Activated naive CD4-positive, alpha-beta T cell treated with Interleukin-2 at 50 U/mL for 16 hours (primary cell): ENCODE measurements at regions not wholly inside any gene's neighbourhood (a gene's known extent, or its start where the extent isn't known, plus 50 kb on each side); places are given as distances from the start of the nearest gene placed in this dataset.
"Not testable (repeated sequence)": the region's sequence is repeated elsewhere in the genome, so short reads cannot be mapped to it uniquely, and the experiment has no call there.

ENCODE experiments used
- DNase-seq: peaks from one replicate; pipeline ENCODE4 v3.0.0-alpha.2; 2020

DNA sequence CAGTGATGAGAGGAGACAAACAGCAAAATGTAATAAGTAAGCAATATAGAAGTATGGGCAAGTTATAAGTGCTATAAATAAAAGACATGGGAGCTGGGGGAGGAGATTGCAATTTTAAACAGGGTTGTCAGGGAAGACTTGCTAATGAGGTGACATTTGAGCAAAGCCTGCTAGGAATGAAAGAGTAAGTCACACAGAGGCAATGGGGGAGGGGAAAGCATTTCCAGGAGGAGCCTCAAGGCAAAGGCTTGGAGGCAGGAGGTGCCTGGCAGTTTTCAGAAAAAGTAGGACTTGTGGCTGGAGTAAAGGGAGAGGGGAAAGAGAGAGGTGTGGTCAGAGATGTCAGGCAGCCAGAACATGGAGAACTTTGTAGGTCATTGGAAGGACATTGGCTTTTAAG is 124.4 kb upstream of the NMUR2 start:
- DNase-seq = no peak

GRCh38 chr5:152532714-152533113 is 127.6 kb upstream of the NMUR2 start:
- DNase-seq = no peak

DNA sequence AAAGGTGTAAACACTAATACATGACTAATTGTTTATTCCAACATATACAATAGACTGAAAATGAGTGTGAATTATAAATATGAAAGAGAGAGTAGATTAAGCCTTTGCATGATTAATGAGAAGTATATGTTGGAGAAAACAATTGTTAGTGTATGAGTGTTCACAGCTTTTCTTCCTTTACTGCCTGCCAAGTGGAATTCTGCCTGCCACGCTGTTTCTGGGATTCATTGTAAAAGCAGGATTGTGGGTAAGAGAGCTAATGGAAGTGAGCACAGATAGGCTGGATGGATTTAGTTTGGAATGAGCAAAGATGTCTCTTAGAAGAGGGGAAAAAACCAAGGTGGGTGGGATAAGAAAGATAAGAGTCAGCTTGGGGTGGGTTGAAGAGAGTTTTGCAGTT is 129.6 kb upstream of the NMUR2 start:
- no peak for DNase-seq

- DNase-seq = no peak
Observed at GRCh38 chr5:152542741-152543140, 137.7 kb upstream of the NMUR2 start.

DNA sequence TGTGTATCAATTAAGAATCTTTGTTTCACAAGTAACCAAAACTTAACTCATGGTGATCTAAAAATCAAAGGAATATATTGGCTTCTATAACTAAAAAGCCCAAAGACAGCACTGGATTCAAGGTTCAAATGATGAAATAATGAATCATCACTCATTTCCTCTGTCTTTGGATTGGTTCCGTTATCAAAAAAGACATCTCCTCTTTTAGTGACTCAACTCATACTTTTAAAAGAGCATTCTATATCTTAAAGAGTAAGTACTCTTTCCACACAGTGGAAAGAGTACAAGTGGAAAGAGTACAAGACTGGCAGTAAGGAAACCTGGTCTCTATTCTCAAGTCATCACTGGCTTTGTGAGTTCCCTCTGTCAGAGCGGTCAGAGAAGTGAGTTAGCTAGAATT is 141.4 kb upstream of the NMUR2 start:
- DNase-seq = no peak

- DNase-seq = no peak
Observed at GRCh38 chr5:152547202-152547601, 142.1 kb upstream of the NMUR2 start.

DNA sequence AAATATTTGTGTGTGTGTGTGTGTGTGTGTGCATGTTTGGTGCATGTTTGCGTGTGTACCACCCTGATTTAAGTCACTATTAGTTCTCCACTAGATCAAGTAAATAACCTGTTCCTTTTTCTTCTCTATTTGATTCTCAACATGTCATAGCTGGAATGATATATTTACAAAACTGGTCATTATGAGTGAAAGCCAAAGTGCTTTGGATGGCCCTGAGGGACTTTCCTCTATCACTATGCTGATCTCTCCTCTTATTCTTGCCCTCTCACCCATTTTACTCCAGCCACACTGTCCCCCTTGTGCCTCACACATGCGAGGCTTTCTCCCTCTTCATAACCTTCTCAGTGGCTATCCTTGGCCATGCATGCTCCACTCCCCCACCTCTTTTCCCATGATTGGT is 144.6 kb upstream of the NMUR2 start:
- no peak for DNase-seq

GRCh38 chr5:152551061-152551460 is 146.0 kb upstream of the NMUR2 start:
- no peak for DNase-seq

DNA sequence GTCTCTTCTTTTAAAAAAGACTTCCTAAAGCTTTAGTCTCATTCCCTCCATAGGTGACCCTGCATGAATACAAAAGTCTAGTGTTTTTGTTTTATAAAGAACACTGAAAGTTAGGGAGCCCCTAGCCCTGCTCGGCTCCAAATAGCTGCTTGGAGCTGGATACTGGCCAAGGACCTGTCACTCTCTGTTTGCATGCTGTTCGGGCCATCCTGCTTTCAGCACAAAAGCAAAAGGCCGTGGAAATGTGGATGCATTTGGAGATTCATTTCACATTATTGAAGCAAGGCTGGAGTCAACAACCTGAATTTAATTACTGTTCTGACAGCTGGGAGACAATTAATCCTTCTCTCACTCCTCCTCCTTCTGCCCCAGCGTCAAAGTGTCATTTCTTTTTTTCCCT is 151.7 kb upstream of the NMUR2 start:
- DNase-seq = no peak

DNA sequence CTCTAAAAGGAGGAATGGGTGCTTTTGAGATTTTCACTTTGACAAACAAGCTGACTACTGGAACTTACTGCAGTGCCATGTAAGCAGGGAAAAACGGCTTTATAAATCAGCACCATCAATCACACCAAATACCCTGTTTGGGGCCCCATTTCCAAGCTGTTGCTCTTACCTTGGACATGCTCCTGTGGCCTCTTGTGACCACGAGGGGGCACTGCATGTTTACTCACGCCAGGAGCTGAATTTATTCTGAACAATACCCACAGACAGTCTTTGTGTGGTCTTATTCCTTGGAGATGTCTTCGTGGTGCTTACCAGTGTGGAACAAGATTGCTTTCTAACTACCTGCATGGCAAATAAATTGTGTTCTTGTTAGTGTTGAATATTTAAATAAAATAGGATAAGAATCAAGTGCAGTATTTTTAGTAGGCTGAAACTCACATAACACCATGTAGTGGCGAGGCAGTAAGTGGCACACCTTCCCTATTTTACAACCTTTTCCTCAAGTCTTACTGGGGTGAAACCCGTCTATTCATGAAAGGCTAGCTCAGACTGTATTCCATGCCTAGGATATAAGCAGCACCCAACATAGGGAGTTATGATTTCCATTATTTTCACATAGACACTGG is 155.5 kb upstream of the NMUR2 start:
- DNase-seq = peak; percentile 17

DNA sequence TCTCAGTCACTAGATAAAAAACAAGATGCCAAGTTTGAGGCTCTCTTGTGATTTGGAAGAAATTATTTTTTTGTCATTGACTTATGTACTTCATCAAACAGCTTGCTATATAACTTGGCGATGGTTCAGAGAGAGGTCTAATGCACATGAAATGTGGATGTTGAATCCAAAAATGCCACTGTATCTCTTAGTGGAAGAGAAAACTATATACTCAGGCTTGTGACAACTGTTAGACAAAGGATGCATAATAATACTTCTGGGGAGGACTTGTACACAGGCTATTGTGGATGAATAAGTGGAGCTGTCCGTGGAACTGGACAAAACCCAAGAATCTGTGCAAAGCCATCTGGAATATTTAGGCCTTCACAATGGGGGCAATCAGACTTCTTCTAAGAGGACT is 162.9 kb upstream of the NMUR2 start:
- DNase-seq = no peak

DNA sequence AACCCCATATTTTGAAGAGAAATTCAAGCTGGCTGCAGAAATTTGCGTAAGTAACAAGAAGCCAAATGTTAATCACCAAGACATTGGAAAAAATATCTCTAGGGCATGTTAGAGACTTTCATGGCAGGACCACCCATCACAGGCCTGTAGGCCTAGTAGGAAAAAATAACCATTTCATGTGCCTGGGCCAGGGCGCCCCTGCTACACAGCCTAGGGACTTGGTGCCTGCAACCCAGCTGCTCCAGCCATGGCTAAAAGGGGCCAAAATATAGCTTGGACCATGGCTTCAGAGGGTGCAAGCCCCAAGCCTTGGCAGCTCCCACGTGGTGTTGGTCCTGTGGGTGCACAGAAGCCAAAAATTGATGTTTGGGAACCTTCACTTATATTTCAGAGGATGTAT is 167.7 kb upstream of the NMUR2 start:
- DNase-seq = no peak

DNA sequence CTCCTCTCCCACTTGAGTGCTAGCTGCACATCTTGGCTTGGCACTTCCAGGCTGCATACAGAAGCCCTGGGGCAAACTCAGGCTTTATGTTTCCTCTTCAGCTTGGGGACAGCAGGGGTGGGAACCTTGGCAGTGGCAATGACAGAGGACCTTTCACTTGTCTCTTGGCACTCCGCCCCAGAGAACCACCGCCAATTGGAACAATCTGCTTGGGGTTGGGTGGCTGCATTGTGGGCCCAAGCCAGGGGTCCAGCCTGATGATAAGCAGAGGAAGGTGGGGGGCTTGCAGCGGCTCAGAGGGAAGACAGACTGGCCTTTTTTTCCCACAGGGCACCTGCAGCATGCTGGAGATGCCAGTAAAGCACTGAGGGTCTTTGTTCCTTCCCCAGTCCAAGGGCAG is 179.0 kb upstream of the NMUR2 start:
- DNase-seq = no peak

DNA sequence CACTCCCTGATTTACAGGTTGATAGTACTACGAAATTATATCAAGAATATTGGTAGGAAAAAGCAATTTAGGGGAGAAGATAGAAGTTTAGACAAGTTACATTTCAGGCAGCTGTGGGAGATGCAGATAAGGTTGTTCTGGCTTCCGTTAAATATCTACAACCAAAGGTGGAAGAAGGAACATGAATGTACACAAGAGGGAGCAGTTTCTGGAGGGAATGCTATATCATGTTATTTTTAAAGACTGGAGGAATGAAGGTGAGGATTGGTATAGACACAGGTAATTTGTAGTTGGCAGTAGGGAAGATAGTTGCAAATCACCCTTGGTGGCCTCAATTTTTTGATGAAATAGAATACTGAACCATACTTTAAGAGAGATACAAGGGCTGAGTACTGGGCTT is 187.3 kb upstream of the NMUR2 start:
- no peak for DNase-seq

DNA sequence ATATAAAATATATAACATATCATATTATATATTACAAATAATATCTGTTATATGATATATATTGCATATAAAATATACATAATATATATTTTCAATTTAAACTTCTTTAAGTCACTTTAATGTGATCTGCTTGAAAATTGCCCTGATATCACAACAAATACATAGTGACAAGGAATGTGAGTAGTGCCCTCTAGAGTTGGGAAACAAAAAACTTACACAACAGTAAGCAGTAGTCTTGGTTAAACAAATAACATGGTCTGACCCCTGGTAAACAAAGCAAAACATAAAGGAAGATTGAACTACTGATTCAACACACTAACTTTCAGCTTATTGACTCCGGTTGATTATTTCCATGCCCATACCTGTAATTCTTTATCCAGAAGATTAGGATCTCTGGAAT is 188.3 kb upstream of the NMUR2 start:
- no peak for DNase-seq

DNA sequence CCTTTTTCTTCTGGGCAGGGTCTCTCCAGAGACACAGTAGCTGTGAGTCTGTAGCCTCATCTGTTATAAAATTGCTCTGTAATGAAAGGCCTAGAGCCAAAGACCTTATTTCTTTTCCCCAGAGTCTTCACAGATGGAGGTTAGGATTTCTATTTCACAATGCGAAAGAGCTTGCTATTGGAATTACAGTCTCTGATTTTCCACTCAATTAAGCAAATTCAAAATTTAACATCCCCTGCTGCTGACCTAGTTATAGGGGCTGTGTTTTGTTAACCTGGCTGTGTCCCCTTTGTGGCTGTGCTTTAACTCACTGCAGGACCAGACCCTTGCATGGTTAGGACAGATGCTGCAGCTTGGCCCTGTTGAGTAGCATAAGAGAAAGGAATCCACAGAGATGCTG is 190.3 kb upstream of the NMUR2 start:
- no peak for DNase-seq

DNA sequence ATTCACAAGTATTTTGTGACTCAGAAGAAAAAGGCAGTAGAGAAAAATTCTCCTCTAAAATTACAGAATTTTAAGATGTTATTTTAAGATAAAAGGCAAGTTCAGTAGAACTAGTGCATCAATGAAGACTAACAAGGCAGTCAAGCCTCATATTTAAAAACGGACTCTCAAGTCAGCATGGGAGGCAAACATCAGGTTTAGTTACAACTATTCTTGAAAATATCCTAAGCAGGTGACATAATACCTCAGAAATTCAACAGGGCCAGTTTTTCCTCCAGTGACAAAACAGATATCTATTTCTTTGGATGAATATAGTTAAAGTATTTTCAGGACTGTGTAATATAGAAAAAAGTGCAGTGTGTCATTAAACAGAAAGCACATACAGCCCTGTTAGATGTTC is 194.0 kb upstream of the NMUR2 start:
- DNase-seq = no peak

DNA sequence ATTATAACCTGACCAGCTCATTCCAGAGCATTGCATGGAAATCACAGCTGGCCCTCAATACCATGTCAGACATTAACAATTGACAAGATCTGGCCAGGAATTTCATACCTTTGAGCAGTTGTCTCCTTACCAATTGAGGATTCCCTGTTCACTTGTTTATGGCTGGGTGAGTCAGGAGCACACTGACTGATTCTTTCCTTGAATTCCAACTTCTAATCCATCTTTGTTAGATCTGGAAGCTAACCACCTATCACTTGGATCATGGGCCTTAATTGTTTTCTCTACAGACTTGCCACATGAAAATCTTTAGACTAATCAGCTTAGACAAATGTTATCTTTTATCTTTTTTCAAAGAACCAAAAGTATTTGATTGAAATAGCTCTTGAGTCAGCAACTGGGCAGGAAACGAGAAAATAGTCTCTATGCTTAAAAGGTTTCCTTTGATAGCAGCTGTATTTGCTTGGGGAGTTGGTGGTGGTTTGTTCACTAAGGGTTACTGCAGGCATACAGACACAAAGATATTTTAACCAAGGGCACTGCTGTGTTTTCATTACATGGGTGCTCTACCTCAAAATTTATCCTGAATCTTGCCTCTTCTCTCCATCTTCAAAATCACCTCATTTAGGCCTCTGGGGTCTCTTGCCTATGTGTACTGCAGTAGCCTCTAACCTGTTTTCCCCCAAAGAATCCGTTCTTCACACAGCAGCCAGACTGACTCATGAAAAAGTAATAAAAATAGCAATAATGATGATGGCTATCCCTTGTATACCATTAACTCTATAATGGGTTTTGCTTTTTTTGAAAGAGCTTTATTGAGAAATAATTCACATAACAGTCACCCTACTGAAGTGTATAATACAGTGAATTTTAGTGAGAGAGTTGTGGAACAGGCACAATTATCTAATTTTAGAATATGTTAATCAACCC is 197.0 kb upstream of the NMUR2 start:
- no peak for DNase-seq

DNA sequence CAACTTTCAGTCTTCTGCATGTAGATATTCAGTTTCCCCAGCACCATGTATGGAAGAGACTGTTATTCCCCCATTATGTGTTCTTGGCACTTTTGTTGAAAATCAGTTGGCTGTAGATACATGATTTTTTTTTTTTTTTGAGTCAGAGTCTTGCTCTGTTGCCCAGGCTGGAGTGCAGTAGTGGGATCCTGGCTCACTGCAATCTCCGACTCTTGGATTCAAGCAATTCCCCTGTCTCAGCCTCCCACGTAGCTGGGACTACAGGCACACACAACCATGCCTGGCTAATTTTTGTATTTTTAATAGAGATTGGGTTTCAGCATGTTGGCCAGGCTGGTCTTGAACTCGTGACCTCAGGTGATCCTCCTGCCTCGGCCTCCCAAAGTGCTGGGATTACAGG is 201.0 kb upstream of the NMUR2 start:
- DNase-seq = not testable (repeated sequence)

DNA sequence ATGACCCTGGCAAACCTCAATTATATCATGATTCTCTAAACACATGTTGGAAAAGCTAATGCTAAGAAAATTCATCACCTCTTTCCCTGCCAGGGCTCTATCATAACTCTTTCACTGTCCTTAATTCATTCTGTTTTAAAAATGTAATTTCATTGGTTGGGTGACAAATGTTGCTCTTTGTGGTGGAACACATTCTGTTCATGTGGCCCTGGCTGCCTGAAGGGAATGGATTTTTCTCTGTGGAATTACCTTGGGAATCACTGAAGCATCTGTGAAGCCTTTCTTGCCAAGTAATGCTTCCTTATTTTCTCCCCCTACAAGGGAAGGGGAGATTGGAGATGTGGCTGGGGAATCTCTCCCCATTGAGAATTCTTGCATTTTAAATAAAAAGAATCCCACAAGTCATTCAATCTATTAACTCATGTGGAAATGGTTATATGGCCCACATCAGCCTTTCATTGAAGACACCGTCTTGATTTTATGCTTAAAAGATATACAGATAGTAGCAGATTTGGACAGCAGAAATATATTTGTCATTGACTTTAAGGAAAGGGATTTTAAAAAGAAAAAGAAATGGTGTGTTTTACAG is 201.8 kb upstream of the NMUR2 start:
- DNase-seq = no peak

DNA sequence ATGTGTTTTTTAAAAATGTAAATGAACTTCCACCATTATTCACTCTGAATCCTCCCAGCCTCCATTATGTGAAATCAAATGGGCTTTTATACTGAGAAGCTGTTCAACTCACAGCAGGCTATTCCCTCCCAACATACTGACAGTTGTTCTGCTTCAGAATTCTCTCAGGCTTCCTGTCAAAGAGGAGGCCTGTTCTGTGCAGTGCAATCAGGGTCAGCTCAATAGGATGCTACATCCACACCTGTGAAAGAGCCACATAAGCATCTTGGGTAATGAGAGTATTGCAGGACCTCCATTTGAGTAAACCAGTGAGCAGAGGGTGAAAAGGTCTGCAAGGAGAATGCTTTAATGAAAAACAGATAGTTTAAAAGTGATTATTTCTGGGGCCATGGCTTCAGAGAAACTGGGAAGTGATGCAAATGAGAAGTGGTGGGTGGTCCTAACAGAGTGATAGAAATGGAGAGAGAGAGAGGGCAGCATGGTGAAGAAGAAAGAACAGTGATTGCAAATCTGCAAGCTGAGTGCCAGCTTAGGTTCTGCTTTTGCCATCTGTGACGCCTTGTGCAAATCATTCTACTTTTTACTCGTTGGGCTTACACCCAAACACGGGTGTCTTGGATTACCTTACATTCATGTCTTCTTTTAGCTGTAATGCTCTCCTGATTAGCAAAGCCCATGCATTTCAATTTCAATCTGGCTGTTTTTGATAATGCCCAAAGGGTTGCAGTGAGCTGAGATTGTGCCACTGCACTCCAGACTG is 202.5 kb upstream of the NMUR2 start:
- DNase-seq = no peak

- DNase-seq = no peak
Observed at GRCh38 chr5:152608458-152608857, 203.4 kb upstream of the NMUR2 start.

- DNase-seq = no peak
Observed at GRCh38 chr5:152619756-152620155, 214.7 kb upstream of the NMUR2 start.

GRCh38 chr5:152622628-152623027 is 217.5 kb upstream of the NMUR2 start:
- DNase-seq = no peak
